GDM1 (cell line): ENCODE measurements at regions not wholly inside any gene's neighbourhood (a gene's known extent, or its start where the extent isn't known, plus 50 kb on each side); places are given as distances from the start of the nearest gene placed in this dataset.
"Not testable (repeated sequence)": the region's sequence is repeated elsewhere in the genome, so short reads cannot be mapped to it uniquely, and the experiment has no call there.

ENCODE experiments used
- DNase-seq: peaks from one replicate; lab custom pipeline; 2025; lab: John Stamatoyannopoulos, UW

DNA sequence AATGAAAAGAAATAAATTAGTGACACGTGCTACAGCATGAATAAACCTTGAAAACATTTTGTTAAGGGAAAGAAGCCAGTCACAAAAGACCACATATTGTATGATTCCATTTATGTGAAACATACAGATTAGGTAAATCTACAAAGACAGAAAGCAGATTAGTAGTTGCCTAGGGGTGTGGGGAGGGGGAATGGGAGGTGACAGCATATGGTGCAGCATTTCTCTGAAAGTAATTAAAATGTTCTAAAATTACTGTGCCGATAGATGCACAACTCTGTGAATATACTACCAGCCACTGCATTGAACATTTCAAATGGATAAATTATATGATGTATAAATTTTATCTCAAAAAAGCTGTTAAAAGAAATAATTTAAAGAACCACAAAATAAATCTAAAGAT, 161.0 kb downstream of the TRIB2 start:
- no peak for DNase-seq

DNA sequence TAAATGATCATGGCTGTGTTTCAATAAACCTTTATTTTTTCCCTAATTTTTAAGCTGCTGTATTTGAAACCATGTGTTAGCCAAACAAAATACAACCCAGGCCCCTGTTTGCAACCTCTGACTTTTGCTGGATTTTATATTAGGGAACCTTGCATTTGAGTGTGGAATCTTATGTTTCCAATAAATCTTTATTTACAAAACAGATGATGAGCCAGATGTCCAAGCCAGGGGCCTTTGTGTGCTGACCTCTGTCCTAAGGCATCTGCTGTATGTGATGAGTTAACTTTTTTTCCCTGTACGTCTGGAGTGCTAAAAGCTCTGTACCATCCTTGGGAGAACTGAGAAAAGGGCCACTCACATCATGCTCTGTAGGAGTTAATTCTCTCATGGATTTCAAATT, 162.9 kb downstream of the TRIB2 start:
- DNase-seq: no peak

DNA sequence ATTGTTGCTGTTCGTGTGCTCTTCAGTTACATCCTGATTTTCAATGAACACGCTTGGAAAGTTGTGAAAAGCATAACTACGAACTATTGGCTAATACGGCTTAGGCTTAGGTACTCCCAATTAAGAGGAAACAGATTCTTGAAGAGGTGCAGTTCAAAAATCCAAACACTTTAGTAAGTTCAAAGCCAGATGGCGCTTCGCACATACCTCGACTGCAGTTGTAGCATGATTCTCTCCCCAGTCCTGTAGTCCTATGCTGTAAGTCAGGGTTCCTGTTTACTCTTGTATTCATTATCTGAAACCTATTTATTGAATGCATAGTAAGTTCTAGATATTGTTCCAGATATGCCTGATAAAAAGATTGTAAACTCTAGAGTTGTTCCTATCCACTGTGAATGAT, 165.2 kb downstream of the TRIB2 start:
- DNase-seq: no peak

DNA sequence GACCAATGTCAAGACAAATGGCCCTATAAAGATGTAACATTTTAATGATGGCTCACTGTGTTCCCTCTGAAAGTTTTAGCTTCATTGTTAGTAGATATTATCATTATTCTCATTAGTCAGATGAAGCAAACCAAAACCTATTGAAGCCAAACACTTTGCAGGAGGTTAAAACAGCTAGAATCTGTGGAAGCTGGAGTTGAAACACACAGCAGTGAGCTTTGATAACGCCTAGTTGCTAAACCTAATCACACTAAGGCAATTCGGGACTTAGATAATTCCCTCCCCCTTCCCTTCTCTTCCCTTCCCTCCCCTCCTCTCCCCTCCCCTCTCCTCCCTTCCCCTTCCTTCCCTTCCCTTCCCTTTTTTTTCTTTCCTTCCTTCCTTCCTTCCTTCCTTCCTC, 165.7 kb downstream of the TRIB2 start:
- no peak for DNase-seq

DNA sequence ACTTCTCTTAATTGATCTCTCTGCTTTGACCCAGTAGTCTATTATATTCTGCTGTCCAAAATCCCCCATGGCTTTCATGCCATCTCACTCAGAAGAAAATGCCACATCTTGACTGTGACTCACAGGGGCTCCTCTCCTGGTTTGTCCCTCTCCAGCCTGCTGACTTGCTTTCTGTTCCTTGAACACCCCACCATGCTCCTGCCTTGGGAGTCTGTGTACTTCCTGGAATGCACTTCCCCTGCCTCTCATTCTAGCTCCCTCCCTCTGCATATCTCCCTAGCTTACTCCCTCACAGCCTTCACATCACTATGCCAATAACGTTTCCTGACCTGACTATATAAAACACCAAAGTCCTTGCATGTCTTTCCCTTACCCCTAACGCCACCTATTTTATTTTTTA, 167.2 kb downstream of the TRIB2 start:
- no peak for DNase-seq

DNA sequence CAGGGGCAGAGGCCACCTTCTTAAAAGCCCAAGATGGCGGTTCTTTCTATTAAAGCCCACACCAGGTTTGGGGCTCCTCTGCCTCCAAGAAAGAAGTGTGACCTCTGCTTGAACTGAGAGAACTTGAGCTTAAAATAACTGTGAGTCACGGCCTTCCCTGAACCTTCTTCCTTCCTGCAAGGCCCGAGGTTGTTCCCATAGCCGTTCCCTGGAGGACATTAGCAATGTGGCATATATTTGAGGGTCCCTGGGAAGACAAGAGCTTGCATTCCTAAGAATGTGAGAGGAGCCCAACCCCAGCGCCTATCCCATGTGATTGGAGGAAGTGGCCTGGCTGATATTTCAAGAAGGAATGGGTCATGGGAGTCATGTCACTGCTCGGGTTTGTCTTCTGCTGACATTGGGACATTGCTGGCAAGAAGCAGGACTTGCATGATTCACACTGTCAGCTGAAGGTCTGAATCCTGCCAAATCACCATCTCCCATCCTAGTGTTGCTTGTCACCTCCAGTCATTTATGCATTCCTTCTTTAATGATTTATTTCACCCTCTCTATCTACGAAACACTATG, 168.1 kb downstream of the TRIB2 start:
- DNase-seq: no peak

DNA sequence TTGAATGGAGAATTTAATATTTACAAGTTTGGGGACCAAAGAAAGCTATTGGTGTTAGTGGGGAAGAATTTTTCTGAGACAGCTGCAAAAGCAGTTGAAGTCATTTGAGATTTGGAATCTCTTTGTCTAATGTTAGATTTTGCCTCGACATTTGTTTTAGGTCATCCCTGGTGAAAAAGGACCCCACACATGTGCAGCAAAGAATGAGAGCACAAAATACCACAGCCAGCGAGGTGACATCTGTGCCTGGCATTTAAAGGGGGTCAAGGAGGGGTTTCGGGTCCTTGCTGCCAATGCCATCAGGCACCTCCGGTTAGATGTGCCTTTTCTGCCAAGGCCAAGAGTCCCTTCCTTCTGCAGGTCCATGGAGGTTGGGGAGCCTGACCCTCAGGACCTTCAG, 173.3 kb downstream of the TRIB2 start:
- no peak for DNase-seq

DNA sequence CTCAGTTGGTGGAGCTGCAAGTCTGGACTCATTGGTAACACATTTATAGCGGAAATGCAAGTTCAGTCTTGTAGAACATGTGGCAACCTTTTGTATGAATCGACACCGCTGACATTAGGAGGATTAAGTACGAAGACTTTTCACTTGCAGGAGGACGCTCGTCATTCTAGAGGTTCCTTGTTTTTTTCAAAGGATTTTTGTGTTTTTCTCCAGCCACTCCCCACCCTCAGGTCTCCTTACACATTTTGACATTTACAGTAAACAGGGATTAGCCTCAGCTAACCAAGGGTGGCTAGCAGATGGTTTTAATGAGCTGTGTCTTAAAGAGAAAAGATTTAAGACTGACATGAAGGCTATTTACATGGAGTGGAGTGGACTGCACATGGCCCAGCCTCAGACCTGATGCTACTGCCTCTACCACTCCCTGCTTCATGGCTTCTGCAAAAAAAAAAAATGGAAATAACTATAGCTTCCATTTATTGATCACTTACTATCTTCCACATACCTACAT, 173.8 kb downstream of the TRIB2 start:
- no peak for DNase-seq

DNA sequence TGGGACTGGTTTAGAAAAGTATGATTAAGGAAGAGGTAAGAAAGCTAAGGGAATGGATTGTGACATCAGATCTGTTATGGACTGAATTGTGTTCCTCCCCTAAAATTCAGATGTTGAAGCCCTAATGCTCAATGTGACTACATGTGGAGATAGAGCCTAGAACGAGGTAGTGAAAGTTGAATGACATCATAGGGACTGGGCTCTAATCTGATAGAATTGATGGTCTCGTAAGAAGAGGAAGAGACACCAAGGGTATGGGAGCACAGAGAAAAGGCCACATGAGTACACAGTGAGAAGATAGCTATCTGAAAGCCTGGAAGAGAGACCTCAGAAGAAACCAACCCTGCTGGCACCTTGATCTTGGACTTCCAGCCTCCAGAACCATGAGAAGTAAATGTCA, 178.3 kb downstream of the TRIB2 start:
- DNase-seq: no peak

DNA sequence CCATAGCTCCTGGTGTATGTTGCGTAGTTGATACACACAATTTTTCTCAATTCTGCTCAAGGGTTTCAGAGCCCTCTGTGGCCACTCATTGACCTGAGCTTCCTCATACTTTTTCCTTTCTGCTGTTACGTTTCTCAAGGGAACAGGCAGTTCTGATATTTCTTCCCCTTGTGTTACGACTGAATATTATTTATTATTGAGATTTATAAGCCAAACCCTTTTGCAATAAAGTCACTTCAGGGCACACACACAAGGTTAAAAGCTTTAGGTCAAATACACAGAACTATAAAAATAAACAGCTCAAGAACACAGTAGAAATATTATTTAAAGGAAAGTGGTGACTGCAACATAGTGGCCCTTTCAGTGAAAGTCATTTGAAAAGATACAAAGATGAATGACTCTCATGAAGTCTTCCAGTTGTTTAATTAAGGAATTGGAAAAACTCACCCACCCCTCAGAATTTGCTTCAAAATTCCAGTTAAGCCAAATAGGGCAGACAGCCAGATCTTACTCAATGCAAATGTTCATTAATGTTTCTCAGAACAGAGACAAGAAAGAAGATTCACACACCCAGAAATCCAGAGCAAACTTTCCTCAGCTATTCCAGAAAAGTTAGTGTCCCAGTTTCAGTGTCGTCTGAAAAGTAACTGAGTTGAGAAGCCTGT, 179.7 kb downstream of the TRIB2 start:
- DNase-seq: no peak

DNA sequence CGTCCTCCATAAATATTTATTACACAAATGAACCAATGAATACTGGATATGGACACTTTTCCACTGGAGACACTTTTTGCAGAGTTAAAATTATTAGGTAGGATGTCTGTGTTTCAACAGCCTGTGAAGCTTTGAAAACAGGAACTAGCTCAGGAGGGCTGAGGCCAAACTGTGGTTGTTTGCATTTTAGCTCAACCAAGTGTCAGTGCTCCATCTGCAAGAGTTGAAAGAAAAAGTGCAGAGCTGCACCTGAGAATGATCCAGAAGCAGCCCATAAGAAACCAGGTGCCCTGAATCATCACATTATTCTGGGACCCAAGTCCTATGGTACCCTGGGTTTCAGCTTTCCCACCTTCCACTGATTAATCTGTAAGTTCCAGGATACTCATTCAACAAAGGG, 180.4 kb downstream of the TRIB2 start:
- no peak for DNase-seq

DNA sequence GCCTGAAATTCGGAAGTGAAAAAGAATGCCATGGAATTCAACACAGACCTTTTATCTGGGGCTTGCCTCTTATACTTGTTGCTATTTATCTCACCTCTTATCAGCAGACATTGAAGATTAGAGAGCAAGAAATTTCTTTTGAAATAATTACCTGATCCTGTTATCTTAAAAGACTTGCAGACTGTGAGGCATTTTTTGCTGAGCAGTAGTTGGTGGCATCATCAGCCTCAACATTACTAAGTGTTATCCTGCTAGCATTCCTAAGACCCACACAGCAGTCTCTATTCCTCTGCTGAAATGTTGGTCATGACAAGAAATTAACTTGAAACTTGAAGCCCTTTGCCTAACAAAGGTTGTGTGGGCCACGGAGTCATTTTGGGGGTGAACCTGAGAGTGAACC, 186.5 kb downstream of the TRIB2 start:
- DNase-seq: no peak

DNA sequence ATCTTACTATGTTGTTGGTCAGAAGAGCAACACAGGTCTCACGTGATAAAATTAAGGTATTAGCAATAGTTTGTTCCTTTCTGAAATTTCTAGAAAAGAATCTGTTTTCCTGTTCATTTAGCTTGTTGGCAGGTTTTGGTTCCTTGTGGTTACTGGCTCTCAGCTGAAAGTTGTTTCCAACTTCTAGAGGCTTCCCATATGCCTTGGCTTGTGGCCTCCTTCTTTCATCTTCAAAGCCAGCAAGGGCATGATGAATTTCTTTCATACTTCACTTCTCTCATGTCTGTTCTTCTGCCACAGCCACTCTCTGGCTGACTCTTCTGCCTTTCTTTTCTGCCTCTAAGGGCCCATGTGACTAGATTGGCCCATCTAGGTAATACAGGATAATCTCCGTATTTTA, 193.7 kb downstream of the TRIB2 start:
- DNase-seq: no peak

DNA sequence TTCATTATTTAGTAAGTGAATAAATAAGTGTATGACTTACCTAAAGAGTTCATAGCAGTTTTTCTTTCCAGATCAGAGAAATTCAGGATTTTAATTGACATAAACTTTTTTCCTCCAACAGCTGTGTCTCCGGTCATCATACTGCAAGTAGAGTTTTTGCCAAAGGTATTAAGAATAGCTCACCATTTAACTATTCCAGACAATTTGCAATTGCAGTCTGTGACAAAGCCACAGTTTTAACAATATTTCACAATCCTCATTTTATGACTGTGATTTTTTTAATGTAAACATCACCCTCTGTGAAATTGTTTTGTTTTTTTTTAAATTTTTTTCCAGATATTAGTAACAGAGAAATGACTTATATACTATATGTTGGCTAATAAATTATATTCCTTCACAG, 199.1 kb downstream of the TRIB2 start:
- DNase-seq: no peak

DNA sequence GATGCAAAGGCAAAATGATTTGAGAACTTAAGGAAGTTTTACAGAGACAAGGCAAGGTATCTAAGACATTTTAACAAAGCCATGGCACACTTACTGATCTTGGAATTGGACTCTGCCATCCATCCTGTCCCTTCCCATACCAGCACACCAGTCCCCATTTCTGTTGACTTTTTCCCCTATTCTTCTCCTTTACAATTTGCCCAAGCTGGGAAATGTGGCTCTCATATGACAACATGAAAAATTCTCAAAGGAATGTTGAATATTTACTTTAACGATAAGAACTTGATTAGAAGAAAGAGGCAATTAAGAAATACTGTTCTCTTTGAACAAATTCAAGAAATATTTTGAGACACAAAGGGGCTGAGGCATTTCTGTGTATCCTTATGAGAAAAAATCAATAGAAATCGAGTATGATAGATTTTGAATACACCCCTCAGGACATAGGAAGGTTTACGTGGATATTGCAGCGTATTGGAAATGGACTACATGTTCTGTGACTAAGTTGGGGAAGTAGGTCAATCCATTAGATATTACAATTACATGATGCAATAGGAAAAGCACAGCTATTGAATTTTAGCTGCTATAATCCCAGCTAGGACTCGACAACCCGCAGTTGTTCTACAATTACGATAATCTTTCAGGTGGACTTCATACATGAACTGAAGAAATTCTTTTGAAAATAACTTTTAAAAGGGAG, 201.6 kb downstream of the TRIB2 start:
- DNase-seq: no peak

DNA sequence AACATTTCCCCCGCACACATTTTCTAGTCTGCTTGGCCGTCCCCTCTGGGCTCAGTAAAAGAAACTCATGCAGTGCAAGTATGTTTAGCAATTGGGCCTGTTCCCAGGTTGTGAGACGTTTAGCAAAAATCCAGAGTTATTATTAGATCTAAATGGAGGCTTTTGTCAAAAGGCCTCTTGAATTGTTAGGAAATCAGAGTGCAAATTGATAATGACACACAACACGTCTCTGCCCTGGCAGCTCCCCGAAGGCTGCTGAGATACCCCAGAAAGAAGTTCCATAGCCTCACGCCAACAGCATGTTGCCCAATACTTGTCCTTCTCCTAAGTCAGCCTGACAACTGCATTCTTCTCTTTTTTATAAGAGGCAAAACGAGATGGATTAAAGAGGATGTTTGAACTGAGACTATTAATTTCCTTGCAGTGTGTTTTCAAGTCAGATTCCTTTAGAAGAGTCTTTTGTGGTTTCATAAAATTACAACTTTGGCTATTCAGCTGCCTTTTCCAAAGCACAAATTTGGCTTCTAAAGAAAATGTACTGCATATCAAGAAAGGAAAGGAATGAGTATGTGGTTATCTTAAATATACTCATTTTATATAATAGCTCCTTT, 202.2 kb downstream of the TRIB2 start:
- DNase-seq: no peak

DNA sequence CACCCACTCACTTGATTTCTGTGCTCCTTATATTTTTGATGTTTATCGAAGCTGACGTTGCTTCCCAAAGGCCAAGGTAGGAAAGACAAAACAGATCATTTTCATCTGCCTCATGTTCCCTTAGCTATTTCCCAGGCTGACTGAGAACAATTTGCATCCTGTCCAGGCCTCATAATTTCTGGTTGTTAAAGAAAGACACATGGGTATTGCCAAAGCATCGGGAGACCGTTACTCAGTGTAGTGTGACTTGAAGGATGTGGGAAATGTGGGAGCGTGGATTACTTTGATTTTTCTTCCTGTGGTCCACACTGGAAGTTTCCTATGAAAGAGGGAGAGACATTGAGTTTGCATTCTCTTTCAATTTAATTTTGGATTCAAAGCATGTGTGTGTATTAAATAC, 204.6 kb downstream of the TRIB2 start:
- no peak for DNase-seq

DNA sequence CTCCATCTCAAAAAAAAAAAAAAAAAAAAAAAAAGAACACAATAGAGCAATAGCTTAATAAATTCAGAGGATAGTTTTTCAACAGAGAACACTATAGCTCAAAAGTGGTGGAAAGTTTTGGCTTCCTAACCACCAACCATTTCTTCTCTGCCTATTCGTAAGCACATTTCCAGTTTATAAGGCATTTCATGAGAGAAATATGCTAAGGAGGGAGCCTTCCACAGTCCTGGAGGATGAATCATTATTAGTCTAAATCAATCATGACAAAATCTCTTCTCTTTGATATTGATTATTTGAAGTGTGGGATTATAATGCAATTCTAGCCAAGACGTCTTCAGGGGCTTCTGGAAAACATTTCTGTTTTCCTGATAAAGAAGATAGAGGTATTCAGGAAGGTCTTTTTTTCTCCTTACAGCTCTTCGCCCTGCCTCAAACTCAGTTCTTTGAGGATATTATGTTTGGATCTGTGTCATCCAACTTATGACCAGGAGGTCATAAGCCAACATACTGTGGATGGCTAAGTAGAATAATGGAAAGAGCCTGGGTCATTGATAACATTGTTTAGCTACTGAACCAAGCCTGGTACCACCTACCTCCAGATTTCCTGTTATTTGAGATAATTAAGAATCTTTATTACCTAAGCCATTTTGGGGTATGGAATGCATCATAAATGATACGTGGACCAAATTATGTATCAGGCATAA, 207.3 kb downstream of the TRIB2 start:
- no peak for DNase-seq

DNA sequence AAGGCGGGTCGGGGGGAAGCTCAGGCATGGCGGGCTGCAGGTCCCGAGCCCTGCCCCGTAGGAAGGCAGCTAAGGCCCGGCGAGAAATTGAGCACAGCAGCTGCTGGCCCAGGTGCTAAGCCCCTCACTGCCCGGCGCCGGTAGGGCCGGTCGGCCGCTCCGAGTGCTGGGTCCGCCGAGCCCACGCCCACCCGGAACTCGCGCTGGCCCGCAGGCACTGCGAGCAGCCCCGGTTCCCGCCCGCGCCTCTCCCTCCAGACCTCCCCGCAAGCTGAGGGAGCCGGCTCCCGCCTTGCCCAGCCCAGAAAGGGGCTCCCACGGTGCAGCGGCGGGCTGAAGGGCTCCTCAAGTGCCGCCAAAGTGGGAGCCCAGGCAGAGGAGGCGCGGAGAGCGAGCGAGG, 209.9 kb downstream of the TRIB2 start:
- DNase-seq: not testable (repeated sequence)

DNA sequence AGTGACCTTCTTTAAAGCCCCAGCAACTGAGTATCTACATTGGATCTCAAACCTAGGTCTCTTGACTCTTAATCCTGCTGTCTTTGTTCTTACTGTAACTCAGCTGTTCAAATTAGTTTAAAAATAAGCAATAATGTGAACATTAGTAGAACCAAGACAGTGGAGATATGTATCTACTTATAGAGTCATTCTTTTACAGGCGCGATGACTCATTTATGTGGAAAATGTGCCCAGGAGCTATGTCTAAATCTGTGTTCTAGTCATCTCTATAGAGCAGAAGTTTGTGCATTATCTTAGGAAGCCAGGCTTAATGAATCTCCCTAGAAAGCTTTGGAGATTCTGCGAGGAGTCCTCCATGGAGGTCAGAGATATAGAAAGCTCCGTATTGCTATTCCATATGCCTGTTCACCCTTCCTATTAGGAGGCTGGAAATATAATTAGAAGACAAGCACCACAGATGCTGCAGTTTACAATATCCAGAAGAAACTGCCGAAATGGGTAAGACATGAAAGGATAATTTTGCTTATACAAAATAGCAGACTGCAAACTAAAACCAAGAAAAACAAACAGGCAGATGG, 211.6 kb downstream of the TRIB2 start:
- no peak for DNase-seq

DNA sequence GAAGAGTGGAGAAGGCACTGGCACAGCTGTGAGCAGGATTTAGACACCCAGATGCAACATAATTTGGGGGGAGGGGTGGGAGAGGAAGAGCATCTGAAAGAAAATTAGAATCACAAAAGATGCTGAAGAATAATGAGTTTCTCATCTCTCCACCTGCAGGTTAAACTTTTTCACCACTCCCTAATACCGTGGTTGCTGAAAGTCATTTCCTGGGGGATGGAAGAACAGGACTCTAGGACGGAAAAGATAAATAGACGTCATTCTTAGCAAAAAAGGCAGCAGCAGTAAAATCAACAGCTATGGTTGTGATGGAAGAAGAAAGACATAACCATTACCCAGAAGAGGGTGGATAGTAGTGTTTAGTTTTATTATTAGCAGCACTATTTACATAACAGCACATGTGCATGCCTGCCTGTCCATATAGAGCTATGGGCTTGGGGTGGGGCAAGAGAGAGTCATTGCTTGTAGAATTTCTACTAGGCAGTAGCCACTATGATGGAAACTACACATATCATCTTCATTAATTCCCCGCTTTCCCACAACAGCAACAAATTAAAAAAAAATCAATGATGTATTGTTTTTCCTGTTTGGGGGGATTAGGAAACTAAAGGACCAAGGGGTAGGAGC, 212.2 kb downstream of the TRIB2 start:
- no peak for DNase-seq

DNA sequence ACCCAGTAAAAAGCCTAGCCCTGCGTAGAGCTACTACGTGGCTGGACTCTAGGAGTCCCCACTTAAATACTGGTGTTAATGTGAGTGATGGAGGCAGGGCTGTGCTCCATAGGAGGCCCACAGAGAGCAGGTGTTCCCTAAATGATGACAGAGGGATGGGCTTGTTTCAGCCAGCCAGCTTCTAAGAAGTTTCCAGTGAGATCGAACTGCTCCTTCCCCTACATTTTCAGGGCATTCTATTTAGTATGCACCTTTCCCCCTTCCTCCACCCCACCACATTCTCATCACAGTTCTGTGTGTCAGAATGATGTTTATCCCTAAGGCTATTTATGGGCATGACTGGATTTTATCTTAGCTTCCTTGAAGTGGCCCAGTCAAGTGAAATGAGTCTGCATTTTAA, 213.0 kb downstream of the TRIB2 start:
- DNase-seq: no peak
